ENCODE measurements at regions not wholly inside any gene's neighbourhood (a gene's known extent, or its start where the extent isn't known, plus 50 kb on each side); places are given as distances from the start of the nearest gene placed in this dataset.

GRCh38 chr7:94190599-94191061 is 186.5 kb upstream of the BET1 start:
- TF ChIP-seq CTCF (IDR thresholded peaks at IDR 0.05) (no peak), POLR2AphosphoS5 (IDR thresholded peaks at IDR 0.05) (no peak), POLR2A (IDR thresholded peaks at IDR 0.05) (no peak)
